Erythroblast (primary cell): ENCODE measurements at regions not wholly inside any gene's neighbourhood (a gene's known extent, or its start where the extent isn't known, plus 50 kb on each side); places are given as distances from the start of the nearest gene placed in this dataset.
"Not testable (repeated sequence)": the region's sequence is repeated elsewhere in the genome, so short reads cannot be mapped to it uniquely, and the experiment has no call there.

Experiments used
- GATA1 ChIP-seq: IDR thresholded peaks from 2 replicates; pipeline ENCODE4 v1.6.1; 2011; ENCODE audit warnings: low read depth, mild to moderate bottlenecking, control low read depth, low read length, moderate library complexity
- POLR2A ChIP-seq: IDR thresholded peaks from 2 replicates; pipeline ENCODE4 v1.6.1; 2011; ENCODE audit warnings: mild to moderate bottlenecking, low read length

GRCh38 chr13:54737211-54737610 lies 1708.6 kb downstream of the OLFM4 start:
- TF ChIP-seq POLR2A, GATA1: not testable (repeated sequence)
